MM.1S (cell line): ENCODE measurements at regions not wholly inside any gene's neighbourhood (a gene's known extent, or its start where the extent isn't known, plus 50 kb on each side); places are given as distances from the start of the nearest gene placed in this dataset.

Source experiments
- DNase-seq: peaks from one replicate; pipeline ENCODE4 v3.0.0-alpha.2; 2015
- H2AFZ ChIP-seq: fragments of 300-600 bp; sonication (generic); 2 replicates; pipeline ENCODE4 v1.6.0; 2016; ENCODE audit warnings: antibody characterized with exemption, low read length
- H3F3A ChIP-seq: fragments of 300-600 bp; sonication (generic); 2 replicates; pipeline ENCODE4 v1.6.1; 2016; ENCODE audit warnings: mild to moderate bottlenecking, antibody characterized with exemption, low read length, moderate library complexity, mixed read lengths; ENCODE audit not compliant: insufficient read depth
- H3K27ac ChIP-seq: fragments of 300-600 bp; sonication (generic); 2 replicates; pipeline ENCODE4 v1.5.1; 2016; ENCODE audit warnings: mild to moderate bottlenecking, low read length
- H3K27me3 ChIP-seq: fragments of 300-600 bp; sonication (generic); replicated peaks from 2 replicates; pipeline ENCODE4 v1.6.0; 2016; ENCODE audit warnings: low read length; ENCODE audit not compliant: insufficient read depth
- H3K36me3 ChIP-seq: fragments of 300-600 bp; sonication (generic); replicated peaks from 2 replicates; pipeline ENCODE4 v1.6.1; 2016; ENCODE audit warnings: mild to moderate bottlenecking, low read length, mixed read lengths; ENCODE audit not compliant: insufficient read depth
- H3K4me1 ChIP-seq: fragments of 300-600 bp; sonication (generic); 2 replicates; pipeline ENCODE4 v1.6.1; 2016; ENCODE audit warnings: low read length, mixed read lengths
- H3K4me2 ChIP-seq: fragments of 300-600 bp; sonication (generic); 2 replicates; pipeline ENCODE4 v1.6.0; 2016; ENCODE audit warnings: low read depth, low read length
- H3K4me3 ChIP-seq: fragments of 300-600 bp; sonication (generic); 2 replicates; pipeline ENCODE4 v1.5.1; 2016; ENCODE audit warnings: low read length, mixed read lengths
- H3K79me2 ChIP-seq: fragments of 300-600 bp; sonication (generic); 2 replicates; pipeline ENCODE4 v1.6.1; 2016; ENCODE audit warnings: mixed run types, low read length, mixed read lengths
- H3K9ac ChIP-seq: fragments of 300-600 bp; sonication (generic); 2 replicates; pipeline ENCODE4 v1.6.1; 2016; ENCODE audit warnings: low read length, mixed read lengths
- H3K9me2 ChIP-seq: fragments of 300-600 bp; sonication (generic); replicated peaks from 2 replicates; pipeline ENCODE4 v1.6.1; 2016; ENCODE audit warnings: mild to moderate bottlenecking, low read length, mixed read lengths; ENCODE audit not compliant: insufficient read depth
- H3K9me3 ChIP-seq: fragments of 300-600 bp; sonication (generic); replicated peaks from 2 replicates; pipeline ENCODE4 v1.6.1; 2016; ENCODE audit warnings: mild to moderate bottlenecking, low read length, mixed read lengths; ENCODE audit not compliant: insufficient read depth
- H4K20me1 ChIP-seq: fragments of 300-600 bp; sonication (generic); 2 replicates; pipeline ENCODE4 v1.6.1; 2016; ENCODE audit warnings: mild to moderate bottlenecking, low read length, moderate library complexity, mixed read lengths; ENCODE audit not compliant: insufficient read depth
- EZH2 ChIP-seq: fragments of 300-600 bp; sonication (generic); optimal IDR thresholded peaks from 2 replicates; pipeline ENCODE3; 2017; ENCODE audit warnings: low read depth, mild to moderate bottlenecking, antibody characterized with exemption, low read length, mixed read lengths
- EZH2phosphoT487 ChIP-seq: fragments of 300-600 bp; sonication (generic); IDR thresholded peaks from 2 replicates; pipeline ENCODE4 v1.6.1; 2018; ENCODE audit warnings: antibody characterized with exemption, low read length
- TF ChIP-seq, protein P1 (sequence below): fragments of 300-600 bp; sonication (generic); IDR thresholded peaks from 2 replicates; pipeline ENCODE4 v1.5.1; 2016; ENCODE audit warnings: antibody characterized with exemption, low read length, mixed read lengths

DNA sequence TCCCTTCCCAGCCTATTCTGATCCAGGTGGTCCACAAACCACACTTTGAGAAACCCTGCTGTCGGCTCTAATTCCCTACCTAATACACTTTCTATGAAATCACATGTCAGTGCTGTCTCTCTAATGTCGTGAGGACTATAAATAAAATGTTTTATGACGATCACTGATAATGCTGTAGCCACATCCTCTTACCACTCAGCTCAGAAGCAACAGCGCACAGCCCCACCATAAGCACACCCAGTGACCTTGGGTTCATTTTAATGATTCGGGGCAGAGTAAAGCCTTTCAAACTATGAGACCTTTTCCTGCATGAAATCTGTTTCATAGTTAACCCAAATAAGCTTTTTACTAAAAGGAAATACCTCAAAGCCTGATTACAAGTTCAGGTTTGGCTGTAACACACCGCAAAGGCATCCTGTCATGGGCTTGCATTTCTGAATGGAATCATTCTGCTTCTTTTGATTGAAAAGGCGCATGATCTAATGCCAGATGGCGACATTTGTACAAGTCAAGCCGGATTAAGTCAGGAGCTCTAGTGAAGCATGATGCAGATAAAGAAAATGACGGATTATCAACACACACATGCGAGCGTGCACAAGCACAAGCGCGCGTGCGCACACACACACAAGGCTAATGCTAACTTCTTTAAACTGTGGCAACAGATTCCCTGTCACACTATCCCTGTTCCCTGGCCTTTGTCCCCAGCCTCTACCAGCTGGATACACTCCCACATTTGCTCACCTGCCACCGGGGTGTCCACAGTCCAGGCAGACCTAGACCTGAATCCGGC is 180.5 kb upstream of the PDE1C start:
- no peak overlapping the region for H2AFZ ChIP-seq
- H3K9me3 ChIP-seq: no peaks in the 10 kb centered on the region
- no peak overlapping the region for H3K27ac ChIP-seq
- TF ChIP-seq EZH2phosphoT487: no peak
- no peak overlapping the region for H3K9ac ChIP-seq
- no peaks in the 10 kb centered on the region for H3K4me1 ChIP-seq
- no peaks in the 10 kb centered on the region for H3F3A ChIP-seq
- H3K4me3 ChIP-seq: no peak overlapping the region
- DNase-seq: no peak
- H3K9me2 ChIP-seq: no peaks in the 10 kb centered on the region
- H3K27me3 ChIP-seq: no peaks in the 10 kb centered on the region
- no peaks in the 10 kb centered on the region for H4K20me1 ChIP-seq
- no peaks in the 10 kb centered on the region for H3K79me2 ChIP-seq
- no peaks in the 10 kb centered on the region for H3K36me3 ChIP-seq
- no peak overlapping the region for H3K4me2 ChIP-seq

DNA sequence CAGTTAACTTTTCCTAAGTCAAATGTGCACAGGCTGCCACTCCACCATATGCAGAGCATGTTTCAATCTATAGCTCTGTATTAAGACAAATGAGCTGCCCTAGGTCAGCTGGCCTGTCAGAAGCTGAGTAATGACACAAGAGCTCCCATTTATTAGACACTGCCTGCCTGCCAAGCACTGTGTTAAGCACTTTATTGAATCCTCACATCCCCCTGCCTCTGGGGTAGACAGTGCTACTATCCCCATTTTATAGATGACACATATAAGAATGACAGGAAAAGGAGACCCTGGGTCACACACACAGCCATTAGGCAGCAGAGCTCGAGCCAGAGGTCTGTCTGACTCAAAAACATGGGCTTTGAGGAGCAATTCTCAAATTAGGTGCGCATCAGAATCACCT is 179.8 kb upstream of the PDE1C start:
- Histone ChIP-seq H3K4me1 (no peaks in the 10 kb centered on the region), H3K9ac (no peak overlapping the region), H3K27me3 (no peaks in the 10 kb centered on the region), H3K79me2 (no peaks in the 10 kb centered on the region), H3K9me2 (no peaks in the 10 kb centered on the region), H2AFZ (no peak overlapping the region), H3F3A (no peaks in the 10 kb centered on the region), H4K20me1 (no peaks in the 10 kb centered on the region), H3K36me3 (no peaks in the 10 kb centered on the region), H3K4me3 (no peak overlapping the region), H3K9me3 (no peaks in the 10 kb centered on the region), H3K4me2 (no peak overlapping the region), H3K27ac (no peak overlapping the region)
- TF ChIP-seq, protein P1, sequence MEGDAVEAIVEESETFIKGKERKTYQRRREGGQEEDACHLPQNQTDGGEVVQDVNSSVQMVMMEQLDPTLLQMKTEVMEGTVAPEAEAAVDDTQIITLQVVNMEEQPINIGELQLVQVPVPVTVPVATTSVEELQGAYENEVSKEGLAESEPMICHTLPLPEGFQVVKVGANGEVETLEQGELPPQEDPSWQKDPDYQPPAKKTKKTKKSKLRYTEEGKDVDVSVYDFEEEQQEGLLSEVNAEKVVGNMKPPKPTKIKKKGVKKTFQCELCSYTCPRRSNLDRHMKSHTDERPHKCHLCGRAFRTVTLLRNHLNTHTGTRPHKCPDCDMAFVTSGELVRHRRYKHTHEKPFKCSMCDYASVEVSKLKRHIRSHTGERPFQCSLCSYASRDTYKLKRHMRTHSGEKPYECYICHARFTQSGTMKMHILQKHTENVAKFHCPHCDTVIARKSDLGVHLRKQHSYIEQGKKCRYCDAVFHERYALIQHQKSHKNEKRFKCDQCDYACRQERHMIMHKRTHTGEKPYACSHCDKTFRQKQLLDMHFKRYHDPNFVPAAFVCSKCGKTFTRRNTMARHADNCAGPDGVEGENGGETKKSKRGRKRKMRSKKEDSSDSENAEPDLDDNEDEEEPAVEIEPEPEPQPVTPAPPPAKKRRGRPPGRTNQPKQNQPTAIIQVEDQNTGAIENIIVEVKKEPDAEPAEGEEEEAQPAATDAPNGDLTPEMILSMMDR: no peak
- TF ChIP-seq EZH2: no peak
- TF ChIP-seq EZH2phosphoT487: no peak
- DNase-seq: no peak

DNA sequence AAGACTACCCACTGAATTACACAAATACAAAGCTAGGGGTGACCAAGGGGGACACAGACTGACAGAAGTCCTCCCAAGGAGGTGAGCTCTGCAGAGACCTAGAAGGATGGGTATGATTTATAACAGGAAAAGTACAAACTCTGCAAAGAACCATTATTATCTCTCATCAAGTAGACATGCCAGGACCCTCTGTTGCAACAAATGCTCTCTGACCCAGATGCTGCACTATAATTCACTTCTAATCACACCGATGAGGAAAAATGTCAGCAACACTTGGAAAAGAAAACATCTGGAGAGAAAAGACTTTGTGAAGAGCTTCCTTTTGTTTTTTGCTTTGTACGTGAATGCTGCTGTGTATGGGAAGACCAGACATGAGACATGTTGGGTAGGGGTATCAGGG is 178.3 kb upstream of the PDE1C start:
- Histone ChIP-seq H3K79me2 (no peaks in the 10 kb centered on the region), H3K27me3 (no peaks in the 10 kb centered on the region), H3K9me2 (no peaks in the 10 kb centered on the region), H3K4me2 (no peak overlapping the region), H3K4me3 (no peak overlapping the region), H3K9ac (no peak overlapping the region), H3K27ac (no peak overlapping the region), H4K20me1 (no peaks in the 10 kb centered on the region), H3K9me3 (no peaks in the 10 kb centered on the region), H3K4me1 (no peaks in the 10 kb centered on the region), H3F3A (no peaks in the 10 kb centered on the region), H3K36me3 (no peaks in the 10 kb centered on the region), H2AFZ (no peak overlapping the region)
- TF ChIP-seq EZH2phosphoT487 (no peak), EZH2 (no peak)
- TF ChIP-seq, protein P1: no peak
- no peak for DNase-seq

DNA sequence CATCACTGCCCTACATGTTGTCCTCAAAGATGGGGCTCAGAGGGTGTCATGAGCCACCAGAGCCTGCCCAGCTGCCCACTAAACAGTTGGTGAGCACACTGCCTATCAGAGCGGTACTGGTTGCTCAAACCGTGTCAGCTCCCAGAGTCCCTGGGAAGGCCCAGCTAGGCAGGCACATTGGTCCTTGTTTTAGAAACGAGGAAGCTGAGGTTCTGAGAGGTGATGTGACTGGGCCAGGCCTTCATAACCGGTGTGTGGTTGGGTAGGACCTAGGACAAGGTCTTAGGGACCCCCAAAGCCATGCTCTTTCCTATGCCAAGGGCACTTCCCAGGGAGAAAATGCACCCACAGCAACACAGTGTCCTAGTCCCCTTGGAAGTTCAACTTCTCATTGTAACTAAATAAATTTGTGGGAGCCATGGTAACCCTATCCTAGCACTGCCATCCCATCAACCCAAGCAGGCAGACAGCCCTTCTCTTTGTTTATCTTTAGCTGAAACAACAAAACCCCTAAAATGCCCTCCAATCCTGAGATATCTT is 174.7 kb upstream of the PDE1C start:
- Histone ChIP-seq H3K27me3 (no peaks in the 10 kb centered on the region), H3K36me3 (no peaks in the 10 kb centered on the region), H4K20me1 (no peaks in the 10 kb centered on the region), H3K4me1 (no peaks in the 10 kb centered on the region), H3K27ac (no peak overlapping the region), H3K79me2 (no peaks in the 10 kb centered on the region), H3K9me2 (no peaks in the 10 kb centered on the region), H3K4me3 (no peak overlapping the region), H3K9ac (no peak overlapping the region), H3K9me3 (no peaks in the 10 kb centered on the region), H2AFZ (no peak overlapping the region), H3F3A (no peaks in the 10 kb centered on the region), H3K4me2 (no peak overlapping the region)
- no peak for DNase-seq
- TF ChIP-seq EZH2 (no peak), EZH2phosphoT487 (no peak)
- TF ChIP-seq, protein P1: no peak
